Hindlimb muscle (tissue), 1 donor: ENCODE measurements at regions not wholly inside any gene's neighbourhood (a gene's known extent, or its start where the extent isn't known, plus 50 kb on each side); places are given as distances from the start of the nearest gene placed in this dataset.
A peak's percentile ranks its signal among the peaks of the same experiment; 100 is the strongest.
"Not testable (repeated sequence)": the region's sequence is repeated elsewhere in the genome, so short reads cannot be mapped to it uniquely, and the experiment has no call there.

Experiments
- DNase-seq: peaks from one replicate; pipeline ENCODE4 v3.0.0-alpha.2; 2013

DNA sequence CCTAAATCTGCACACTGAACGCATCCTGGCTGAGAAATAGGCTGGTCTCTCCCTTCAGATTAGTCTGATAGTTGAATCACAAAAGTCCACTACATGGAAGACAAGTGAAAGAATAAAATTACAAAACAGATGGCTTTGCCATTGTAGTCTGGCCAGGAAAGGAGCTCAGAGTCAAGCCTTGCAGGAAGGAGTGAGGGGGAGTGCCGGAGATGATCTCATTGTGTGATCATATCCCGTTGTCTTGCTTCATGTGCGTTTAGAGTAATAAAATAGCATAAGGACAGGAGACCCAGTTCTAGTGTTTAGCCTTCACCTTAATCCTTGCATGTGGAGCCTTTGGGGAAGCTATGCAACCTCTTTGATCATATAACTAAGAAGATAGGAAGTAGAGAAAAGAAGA is 666.7 kb upstream of the RAG2 start:
- DNase-seq = peak; percentile 7

DNA sequence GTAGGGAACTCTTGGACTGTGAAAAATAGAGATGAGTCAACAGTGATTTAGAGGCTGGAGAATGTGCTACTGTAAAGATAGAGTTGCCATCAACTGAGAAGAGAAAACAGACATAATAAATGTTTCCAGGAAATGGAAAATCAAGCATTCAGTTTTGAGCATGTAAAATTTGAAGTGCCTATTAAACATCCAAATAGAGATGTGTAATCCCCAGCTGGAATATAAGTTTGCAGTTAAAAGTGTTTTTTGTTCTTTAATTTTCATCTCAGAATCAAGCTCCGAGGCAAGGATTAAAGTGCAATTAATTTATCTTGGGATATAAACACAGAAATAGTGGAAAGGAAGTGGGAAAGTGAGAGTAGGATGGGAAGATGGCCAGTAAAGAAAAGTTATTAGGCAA is 666.0 kb upstream of the RAG2 start:
- DNase-seq = no peak

DNA sequence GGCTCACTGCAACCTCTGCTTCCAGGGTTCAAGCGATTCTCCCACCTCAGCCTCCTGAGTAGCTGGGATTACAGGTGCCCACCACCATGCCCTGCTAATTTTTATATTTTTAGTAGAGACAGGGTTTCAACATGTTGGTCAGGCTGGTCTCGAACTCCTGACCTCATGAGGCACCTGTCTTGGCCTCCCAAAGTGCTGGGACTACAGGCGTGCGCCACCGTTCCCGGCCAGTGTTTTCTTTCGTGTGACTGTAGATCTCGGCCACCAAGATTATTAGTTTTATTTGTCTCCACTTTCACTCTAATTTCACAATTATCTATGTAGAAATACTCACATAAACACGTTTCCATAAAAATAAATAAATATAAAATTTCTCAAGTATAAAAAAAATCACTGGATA is 665.4 kb upstream of the RAG2 start:
- DNase-seq = not testable (repeated sequence)

DNA sequence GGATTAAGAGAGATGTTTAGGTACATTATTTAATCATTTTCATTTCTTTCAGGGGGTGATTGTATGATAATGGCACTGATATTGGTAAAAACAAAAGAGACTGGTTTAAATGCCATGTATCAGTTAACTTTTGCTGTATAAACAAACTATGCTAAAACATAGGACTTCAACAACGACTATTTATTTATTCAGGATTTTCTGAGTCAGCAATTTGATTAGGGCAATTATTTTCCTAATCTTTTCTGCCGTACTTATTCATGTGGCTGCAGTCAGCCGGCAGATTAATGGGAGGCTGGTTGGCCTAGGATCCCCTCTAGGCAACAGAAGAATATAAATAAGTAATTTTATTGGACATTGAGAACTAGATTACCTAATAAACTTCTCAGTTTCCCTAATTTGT is 661.7 kb upstream of the RAG2 start:
- DNase-seq = no peak

DNA sequence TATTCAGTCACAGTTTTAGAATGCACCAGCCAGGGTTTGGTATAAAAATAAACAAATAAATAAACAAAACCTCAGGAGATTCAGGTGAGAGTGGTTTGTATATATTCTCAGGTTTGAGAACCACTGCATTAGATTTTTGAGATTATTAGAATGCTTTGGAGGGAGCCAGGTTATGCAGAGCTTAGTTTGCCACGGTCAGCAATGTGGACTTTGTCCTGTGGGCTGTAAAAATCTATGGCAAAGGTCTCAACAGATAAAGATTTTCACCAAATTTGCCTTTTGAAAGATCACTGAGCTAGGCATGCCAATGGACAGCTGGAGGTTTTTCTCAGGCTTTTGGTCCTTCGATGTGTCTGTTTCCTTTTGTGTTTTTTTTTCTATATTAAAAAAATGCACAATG is 650.1 kb upstream of the RAG2 start:
- DNase-seq = no peak

DNA sequence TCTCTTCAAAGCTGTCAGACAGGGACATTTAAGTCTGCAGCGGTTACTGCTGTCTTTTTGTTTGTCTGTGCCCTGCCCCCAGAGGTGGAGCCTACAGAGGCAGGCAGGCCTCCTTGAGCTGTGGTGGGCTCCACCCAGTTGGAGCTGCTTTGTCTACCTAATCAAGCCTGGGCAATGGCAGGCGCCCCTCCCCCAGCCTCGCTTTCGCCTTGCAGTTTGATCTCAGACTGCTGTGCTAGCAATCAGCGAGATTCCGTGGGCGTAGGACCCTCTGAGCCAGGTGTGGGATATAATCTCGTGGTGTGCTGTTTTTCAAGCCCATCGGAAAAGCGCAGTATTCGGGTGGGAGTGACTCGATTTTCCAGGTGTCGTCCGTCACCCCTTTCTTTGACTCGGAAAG is 648.1 kb upstream of the RAG2 start:
- DNase-seq = not testable (repeated sequence)

DNA sequence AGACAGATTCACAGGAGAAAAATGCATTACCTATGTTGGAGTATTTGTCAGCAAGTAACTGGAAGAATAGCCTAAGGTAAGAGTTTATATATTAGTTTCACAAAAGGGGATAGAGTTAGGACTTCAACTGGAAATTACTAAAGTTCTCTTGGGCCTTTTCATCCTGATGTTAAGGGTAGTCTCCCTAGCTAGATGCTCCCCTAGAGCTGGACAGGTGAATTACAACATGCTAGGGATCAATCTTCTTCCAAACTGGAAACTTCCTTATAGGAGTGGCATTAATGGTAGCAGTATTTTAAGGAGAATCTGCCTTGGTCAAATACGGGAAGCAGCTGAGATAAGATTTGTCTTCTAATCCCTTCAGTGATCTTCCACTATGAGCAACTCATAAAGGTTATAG is 632.8 kb upstream of the RAG2 start:
- DNase-seq = no peak

DNA sequence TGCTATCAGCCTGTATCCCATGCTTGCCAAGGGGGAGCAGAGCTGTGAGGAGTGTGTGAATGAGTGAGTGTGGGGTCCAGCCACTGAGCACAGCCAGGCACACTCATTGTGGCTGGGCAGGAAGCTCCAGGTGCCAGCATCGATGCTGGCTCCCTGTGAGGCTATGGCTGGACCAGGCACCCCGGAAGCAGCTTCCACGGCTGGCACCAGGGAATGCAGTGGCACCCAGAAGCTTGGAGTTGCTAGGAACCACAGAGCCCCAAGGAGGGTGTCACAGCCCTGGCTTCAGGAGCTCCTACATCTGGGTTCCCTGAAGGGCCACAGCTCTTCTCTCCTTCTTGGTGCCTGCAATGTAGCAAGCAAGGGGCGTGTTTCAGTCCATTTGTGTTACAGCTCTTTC is 625.9 kb upstream of the RAG2 start:
- no peak for DNase-seq

DNA sequence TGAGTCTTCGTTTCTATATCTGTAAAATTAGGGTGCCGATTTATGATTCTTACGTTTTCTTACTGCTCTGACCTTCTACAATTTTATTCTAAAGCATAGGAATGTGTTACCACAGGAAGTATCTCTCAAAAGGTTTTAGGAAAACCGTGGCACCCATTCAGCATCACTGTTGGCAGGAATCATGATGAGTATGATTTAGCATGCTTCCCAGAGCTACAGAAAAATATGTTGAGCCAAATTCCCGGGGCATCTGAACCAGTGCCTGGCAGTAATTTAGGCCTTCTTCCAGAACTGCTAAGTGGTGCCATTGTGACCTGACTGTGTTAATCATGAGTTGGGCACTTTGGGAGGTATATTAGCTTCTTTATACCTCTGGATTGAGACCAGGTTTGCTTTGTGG is 605.0 kb upstream of the RAG2 start:
- no peak for DNase-seq

DNA sequence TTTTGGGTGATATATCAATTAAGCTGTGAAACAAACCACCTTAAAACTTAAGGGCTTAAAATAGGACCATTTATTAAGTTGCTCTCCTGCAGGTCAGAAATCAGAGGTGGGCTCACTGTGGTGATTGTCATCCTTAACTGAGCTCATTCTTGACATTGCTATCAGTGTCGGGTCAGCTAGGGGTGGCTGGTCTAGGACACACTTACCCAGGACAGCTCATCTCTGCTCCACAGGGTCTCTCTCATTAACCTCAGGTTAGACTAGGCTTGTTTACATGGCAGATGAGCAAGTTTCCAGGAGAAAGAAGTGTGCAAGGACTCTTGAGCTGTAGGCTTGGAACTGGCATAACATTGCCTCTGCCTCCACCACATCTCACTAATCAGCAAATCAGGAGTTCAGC is 601.0 kb upstream of the RAG2 start:
- no peak for DNase-seq

DNA sequence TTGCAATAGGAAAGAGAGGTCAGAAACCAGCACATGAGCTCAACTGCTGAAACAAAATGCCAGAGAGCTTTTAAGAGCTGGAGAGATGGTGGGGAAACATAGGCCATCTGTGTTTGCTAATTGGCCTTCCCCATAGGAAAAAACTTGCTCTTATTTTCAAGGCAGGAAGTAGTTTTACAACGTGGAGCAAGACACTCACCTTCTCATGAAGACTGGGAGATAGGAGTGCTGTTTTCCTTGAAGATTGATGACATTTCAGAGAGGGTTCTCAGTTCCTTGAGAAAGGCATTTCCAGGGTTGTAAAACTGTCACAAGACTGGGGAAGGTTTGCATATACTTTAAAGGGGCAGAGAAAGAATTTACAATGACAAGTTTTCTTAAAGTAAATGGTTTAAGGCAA is 586.3 kb upstream of the RAG2 start:
- DNase-seq = no peak

DNA sequence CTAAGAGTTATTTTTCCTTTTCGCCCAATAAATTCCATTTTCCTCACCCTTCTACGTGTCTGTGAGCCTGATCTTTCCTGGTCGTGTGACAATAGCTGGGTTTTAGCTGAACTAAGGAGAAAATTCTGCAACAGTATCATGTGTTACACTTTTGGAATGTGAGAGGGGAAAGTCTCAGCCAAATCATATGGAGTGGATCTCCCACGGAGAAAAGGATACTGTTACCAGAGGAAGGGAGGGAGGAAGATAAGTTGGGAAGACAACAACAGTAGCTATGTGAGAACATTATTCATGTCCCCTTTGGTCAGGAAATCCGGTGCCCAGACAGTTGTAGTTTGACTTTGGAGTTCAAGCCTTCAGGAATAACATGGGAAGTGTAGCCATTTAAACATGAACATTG is 584.0 kb upstream of the RAG2 start:
- DNase-seq = no peak

DNA sequence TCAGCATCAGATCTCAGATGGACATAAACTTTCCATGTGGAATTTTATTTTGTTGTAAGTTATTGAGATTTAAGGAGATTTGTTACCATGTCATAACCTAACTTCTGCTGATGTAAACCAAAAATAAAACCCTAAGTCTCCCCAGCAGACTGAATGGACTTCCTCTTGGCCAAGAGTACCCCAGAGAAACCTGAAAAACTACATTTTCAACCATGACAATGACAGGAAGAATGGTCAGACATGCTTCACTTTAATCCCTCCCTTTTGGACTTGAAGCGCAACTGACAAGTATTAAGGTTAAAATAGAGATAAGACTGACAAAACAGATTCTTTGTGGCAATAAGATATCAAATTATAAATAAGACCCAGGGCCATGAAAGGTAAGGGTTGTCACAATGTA is 579.7 kb upstream of the RAG2 start:
- DNase-seq = no peak

DNA sequence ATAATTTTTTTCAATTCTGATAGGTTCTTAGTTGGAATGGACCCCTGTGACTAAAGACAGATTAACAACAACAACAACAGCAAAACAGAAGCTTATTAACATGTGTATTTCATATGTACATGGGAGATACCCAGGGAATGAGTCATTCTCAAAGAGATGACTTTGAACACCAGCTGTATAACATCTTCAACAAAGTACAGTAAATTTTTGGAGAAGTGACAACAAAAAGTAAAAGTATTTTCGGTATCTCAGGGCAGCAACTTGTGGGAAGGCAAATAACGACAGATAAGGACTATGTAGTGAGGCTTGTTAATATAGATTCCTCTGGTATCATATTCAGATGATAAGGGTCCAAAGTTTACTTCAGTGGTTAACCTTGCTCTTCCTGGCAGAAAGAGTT is 573.4 kb upstream of the RAG2 start:
- no peak for DNase-seq

DNA sequence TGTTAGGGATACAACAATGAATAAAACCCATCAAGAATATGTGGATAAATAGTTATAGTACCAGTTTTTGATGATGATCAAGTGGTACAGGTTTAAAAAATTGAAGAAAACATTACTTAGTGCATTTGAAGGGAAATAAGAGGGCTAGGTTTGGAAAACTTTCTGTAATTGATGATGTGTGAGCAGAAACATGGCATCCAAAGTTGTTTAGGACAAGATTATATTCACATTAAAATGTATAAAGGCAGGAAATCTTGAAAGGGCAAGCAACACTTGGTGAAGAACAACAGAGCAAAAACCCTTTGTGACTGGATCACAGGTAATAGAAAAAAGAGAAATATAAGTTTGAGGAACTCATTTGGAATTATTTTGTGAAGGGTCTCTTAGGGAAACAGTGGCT is 572.3 kb upstream of the RAG2 start:
- DNase-seq = no peak

DNA sequence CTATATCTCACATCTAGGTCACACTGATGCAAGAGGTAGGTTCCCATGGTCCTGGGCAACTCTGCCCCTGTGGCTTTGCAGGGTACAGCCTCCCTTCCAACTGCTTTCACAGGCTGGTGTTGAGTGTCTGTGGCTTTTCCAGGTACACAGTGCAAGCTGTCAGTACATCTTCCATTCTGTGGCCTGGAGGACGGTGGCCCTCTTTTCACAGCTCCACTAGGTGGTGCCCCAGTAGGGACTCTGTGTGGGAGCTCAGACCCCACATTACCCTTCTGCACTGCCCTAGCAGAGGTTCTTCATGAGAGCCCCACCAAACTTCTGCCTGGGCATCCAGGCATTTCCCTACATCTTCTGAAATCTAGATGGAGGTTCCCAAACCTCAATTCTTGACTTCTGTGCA is 547.4 kb upstream of the RAG2 start:
- DNase-seq = not testable (repeated sequence)

DNA sequence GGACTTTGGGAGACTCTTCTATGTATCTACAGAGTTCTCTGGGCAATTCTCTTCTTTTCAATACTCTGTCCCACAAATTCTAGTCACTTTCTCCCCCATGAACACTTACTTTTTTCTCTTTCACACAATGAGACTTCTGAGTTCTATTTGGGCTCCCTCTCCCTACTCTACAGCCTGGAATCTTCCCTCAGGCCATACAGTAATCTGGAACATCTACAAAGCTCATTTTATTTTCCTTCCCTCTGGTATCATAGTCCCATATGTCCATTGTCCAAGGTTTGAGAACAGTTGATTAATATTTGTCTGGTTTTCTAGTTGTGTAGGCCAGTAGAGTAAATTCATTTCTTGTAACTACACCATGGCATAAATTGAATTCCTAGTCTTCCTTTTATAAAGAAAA is 544.6 kb upstream of the RAG2 start:
- no peak for DNase-seq

DNA sequence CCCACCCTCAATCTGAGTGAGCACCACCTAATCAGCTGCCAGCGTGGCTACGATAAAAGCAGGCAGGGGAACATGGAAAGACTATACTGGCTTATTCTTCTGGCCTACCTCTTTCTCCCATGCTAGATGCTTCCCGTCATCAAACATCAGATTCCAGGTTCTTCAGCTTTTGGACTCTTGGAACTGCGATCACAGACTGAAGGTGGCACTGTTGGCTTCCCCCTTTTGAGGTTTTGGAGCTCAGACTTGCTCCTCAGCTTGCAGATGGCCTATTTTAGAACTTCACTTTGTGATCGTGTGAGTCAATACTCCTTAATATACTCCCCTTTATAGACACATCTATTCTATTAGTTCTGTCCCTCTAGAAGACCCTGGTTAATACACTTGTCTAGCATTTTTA is 543.7 kb upstream of the RAG2 start:
- no peak for DNase-seq

DNA sequence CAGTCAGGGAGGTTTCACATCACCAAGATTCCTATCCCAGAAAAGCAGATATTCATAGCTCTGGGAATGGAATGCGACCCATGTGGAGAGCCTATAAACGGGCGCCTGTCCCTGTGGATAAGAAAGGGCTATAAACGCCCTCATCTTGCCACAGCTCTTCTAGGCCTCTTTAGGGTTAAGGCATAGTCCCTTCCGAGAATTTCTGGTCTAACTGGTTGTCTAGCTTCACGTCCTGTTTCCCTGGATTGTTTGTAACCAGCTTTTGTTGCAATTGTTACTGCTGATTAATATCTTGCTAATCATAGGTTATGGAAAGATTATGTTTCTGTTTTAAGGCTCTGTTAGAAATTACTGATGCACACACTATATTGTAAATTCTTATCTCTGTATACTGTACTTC is 537.6 kb upstream of the RAG2 start:
- not testable (repeated sequence) for DNase-seq

DNA sequence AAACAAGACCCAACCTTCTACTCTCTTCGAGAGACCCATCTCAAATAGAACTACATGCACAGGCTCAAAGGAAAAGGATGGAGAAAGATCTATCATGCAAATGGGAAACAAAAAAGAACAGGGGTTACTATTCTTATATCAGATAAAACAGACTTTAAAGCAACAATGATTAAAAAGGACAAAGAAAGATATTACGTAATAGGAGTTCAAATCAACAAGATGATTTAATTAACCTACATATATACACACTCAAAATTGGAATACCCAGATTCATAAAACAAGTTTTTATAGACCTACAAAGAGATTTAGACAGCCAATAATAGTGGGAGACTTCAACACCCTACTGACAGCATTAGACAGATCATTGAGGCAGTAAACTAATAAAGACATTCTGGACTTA is 536.6 kb upstream of the RAG2 start:
- DNase-seq = no peak

DNA sequence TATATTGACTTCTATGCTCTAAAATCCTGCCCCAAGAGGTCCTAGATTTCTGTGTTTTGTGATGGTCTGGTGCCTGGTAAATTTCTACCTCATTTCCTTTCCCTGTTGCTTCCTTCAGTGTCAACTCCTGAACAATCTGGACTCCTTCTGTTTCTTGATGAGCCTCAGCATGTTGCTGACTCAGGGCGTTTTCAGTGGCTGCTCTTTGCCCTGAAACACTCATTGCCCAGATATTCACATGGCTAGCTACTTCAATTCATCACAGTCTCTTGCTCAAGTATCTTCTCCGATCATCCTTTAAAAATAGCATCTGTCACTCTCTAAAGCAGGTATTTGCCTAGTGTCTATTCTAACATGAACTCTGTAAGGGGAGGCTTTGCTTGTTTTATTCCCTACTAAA is 526.3 kb upstream of the RAG2 start:
- no peak for DNase-seq

DNA sequence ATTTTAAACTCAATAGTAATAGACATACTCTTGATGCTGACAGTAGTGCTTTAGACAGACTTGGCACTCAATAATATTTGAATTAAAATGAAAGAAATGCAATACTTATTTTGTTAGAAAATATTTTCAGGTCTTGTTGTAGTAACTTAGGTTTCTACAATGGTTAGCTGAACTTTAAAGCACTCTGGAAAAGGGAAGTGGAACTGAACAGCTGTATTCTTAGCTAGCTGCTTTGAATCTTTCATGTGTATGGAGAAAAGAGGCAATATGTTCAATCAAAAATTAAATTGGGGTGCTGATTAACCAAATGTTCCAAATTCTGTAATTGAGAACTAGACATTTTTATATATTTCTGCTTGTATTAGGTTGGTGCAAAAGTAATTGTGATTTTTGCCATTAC is 517.9 kb upstream of the RAG2 start:
- DNase-seq = no peak

DNA sequence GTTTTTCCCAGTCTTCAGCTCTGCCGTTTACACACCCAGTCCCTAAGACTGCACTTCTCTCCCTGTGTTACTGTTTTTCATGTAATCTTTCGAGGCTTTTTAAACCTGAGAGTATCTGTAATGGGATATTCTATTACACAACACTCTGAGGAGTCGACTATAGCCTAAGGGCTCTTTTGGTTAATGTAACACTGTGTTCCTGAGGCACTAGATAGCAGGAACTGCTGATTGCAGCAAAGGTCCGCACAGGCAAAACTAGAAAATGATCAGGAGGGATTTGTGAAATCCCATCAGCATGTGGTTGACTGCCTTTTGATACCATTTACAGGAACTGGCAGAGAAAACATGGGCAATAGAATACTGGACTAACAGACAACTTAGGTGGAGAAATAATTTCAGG is 512.3 kb upstream of the RAG2 start:
- no peak for DNase-seq

DNA sequence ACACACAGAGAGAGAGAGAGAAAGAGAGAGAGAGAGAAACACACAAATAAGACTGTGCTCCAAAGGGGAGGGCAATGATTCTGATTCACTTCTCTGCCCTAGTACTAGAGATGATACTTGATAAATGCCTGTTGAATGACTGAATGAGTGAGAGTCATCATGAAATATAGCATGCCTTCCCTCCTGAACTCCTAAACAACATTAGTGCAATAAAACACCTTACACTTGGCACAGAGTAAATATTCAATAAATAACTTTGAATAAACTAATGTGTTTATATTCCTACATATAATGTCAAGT is 511.2 kb upstream of the RAG2 start:
- no peak for DNase-seq

DNA sequence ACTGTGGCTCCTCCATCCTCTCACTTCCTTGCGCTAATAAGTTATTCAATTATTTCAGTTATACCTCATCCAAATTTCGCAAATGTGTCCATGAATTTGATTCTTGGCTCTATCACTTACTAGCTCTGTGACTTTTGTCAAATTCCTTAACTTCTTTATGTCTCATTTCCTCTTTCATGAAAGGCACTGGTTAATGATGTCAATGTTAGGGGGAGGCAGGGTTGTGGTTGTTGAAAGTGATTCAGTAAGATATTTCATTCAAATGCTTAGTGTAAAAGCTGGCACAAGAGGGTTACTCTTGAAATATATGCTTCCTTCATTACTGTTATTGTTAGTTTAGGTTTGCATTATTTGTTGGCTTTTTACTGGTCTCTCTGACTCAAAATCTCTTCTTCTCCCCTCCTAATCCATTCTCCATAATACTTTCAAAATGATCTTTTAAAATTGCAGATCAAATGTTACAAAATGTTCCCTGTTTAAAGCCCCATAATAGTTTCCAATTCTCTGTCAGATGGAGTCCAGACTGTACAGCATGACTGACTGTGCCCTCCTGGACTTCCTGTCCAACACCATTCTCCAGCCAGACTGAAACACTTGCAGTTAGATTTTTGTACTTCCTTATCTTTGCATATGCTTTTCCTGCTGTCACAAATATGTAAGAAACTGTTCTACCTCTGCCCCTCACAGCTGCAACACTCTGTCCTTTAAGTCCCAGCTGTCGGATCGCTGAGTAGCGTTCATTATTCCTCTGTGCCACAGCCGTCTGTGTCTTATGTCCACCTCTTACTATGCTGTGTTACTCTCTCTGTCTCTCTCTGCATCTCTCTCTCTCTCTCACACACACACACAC is 510.6 kb upstream of the RAG2 start:
- no peak for DNase-seq
